ENCODE measurements at regions not wholly inside any gene's neighbourhood (a gene's known extent, or its start where the extent isn't known, plus 50 kb on each side); places are given as distances from the start of the nearest gene placed in this dataset.
"Not testable (repeated sequence)": the region's sequence is repeated elsewhere in the genome, so short reads cannot be mapped to it uniquely, and the experiment has no call there.

DNA sequence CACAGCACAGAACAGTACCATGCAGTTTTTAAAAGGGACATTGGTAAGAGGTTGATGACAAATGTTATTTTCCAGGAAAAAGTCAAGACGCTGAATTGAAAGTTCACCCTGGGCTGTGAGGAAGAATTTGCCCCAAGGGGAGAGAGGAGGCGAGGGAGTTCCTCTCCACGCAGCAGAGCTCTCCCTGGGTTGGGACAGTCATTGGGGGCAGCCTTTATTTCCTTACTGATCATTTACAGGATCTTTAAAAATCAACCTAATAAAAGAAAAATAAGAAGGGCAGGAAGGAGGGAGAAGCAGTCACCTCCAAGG is 49.9 kb upstream of the WNT7B start:
- DNase-seq = no peak

- DNase-seq = no peak
Measured at GRCh38 chr22:46027211-46028105, 50.5 kb upstream of the WNT7B start.

DNA sequence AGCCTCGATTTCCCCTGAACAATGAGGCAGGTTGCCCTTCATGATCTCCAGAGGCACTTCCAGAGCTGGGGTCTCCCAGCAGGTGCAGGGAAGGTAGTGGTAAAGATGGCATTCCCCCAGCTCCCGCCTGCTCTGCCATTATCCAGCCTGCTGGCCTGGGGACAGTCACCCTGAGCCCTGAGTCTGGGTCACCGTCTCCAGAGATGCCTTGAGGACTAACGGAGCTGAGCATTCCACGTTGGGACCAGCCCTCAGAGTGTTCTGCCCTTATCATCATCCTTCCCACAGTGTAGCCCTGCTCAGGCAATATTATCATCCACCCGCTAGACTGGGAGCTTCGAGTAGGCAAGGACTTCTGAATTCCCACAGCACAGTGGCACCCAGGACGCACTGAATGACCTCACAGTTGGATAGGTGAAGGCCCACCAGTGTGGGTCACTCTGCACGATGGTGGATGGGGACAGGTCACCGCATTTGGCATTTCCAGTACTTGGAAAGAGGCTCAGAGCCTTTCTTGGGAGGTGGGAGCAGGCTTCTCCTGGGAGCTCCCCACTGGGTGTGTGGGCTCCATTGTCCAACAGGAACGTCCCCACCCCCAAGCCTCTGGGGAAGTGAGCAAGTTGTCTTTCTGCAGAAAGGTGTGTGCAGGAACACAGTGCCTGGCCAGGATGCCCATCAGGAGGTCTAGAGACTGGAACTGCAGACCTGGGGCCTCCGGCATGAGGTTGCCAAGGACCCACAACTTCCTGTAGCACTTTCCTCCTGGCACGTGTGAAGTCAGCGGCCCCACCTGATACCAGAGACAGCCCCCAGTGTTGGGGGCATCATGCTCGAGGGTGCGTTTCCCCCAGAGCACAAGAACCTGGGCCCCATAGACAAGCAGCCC is 51.4 kb upstream of the WNT7B start:
- no peak for DNase-seq

GRCh38 chr22:46029036-46029435 is 52.1 kb upstream of the WNT7B start:
- no peak for DNase-seq

DNA sequence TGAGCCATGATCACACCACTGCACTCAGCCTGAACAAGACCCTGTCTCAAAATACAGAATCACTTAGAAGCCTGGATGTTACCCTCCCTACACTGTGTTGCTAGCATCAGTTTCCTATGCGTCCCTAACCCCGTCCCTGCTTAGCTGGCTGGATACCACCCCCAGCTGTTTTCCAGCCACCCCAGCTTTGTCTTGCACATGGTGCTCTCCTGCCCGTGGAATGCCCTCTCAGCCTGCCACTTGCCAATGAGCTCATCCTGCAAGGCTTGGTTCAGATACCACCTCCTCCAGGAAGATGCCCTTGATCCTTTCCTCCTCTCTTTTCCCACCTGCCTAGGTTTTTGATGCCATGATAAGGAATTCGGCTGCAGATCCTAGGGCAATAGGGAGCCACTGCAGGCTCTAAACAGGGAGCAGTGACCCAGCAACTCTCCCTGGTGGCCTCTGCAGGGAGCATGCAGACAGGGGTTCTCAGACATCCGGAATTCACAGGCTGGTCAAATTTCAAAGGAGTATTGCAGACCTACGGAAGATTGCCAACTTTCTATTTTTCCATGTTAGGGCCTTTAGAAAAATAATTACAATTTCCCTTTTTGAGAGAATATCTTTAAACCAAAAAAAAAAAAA is 52.7 kb upstream of the WNT7B start:
- DNase-seq = no peak

DNA sequence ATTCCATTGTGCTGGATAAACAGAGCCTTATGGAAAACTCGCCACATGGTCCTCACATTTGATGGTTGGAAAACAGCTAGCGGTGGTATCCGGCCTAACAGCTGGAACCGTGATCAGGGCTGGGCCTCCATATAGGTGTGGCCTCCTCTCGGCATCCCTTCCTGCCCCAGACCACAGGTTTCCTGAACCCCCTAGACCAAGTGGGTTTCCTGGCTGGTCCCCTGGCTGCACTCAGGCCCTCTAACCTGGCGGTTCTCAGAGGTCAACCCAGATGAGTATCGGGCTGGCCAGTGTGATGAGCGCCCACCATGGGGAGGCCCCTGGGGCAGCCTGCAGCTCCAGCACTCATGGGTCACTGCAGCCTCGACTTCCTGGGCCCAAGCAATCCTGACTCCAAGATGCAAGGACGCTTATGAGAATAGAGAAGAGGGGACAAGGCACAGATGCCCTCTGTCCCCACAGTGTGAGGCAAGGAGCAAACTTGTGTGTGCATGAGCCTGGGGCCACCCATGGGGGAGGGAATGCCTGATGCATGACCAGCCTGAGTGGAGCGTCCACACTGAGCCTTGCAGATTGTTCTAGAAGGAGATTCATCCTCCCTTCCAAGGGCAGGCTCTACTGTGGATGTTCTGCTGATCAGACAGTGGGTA is 53.4 kb upstream of the WNT7B start:
- no peak for DNase-seq

DNA sequence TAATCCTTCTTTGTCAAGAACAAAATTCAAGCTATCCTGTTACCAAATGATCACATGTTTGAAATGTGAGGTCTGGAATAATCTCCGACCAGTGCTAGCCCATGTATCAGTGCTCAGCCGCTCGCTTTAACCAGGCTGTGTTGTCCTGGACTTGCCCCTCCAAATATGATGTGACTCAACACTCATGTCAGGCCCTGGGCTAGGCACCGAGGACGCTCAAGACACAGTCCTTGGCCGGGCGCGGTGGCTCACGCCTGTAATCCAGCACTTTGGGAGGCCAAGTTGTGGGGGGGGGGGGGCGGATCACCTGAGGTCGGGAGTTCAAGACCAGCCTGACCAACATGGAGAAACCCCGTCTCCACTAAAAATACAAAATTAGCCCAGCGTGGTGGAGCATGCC is 54.1 kb upstream of the WNT7B start:
- no peak for DNase-seq

DNA sequence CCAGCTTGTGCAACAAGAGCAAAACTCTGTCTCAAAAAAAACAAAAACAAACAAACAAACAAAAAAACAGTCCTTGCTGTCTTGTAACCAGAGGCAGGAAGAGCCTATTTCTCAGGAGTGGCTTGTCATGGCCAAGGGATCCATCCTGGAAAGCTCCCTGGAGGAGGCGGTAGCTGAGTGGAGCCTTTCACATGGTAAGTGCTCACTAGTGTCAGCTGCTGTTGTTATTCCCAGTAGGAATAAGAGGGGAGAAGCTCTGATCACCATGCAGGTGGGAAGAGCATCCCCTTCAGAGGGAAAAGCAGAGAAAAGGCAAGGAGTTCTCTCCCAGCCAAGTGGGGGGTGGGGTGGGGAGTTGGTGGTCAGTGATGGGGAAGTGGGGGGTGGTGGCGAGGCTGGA is 54.6 kb upstream of the WNT7B start:
- no peak for DNase-seq

DNA sequence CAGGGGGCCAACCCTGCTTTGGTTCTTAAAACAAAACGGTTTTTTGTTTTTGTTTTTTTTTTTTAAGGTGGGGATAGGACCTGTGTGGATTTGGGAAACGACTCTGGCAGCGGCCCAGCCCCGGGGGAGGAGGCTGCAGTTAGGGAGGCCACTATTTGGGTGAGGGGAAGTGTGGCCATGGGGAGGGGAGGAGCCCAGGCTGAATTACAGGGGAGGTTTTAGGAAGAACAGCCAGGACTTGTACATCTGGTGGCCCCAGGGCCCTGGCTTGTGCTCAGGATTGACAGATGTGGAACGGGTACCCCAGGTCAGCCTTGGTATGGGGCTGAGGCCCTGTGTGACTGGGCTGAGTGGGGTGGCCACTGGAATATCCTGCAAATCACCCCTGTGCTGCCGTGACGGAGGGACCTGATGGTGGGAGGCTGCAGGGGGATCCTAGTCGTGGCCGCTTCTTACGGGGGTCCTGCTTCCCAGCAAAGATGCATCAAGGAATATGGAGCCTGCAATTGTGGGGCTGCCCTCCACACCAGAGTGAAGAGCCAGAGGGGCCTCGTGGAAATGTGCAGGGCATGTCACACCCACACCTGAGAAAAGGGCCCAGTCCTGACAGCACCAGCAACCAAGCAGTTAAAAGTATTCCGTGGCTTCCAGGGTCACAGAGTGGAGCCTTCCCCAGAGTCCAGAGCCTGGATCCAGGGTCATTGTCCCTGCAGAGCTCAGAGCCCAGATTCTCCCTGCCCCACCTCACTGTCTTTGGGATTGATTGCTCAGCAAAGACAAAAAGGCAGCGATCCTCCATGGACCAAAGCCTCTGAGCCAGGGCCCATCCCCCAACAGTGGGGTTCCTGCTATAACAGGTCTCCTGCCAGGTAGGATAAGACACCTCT is 55.2 kb upstream of the WNT7B start:
- no peak for DNase-seq

- DNase-seq = no peak
Measured at GRCh38 chr22:46033256-46034200, 56.6 kb upstream of the WNT7B start.

GRCh38 chr22:46034480-46034879 is 57.5 kb upstream of the WNT7B start:
- not testable (repeated sequence) for DNase-seq

DNA sequence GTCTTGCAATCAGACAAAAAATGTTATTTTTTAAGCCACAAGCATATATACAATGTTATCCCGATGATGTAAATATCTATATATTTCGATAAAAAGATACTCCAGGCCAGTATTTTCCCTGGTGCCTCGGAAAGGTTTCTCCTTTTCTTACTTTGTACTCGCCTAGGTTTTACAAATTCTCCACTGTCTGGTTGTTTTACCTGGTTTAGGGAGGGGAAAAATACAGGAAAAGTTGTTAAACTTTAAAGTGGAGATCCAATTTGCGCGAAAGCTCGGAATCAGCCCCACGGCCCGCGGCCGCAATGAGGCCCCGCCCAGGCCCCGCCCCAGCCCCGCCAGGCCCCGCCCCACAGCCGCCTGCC is 58.4 kb upstream of the WNT7B start:
- no peak for DNase-seq

- DNase-seq = peak; percentile 97
Measured at GRCh38 chr22:46035742-46036557, 59.0 kb upstream of the WNT7B start.

- DNase-seq = peak; percentile 67
Measured at GRCh38 chr22:46036558-46037408, 59.8 kb upstream of the WNT7B start.

GRCh38 chr22:46038174-46038487 is 61.2 kb upstream of the WNT7B start:
- DNase-seq = no peak

DNA sequence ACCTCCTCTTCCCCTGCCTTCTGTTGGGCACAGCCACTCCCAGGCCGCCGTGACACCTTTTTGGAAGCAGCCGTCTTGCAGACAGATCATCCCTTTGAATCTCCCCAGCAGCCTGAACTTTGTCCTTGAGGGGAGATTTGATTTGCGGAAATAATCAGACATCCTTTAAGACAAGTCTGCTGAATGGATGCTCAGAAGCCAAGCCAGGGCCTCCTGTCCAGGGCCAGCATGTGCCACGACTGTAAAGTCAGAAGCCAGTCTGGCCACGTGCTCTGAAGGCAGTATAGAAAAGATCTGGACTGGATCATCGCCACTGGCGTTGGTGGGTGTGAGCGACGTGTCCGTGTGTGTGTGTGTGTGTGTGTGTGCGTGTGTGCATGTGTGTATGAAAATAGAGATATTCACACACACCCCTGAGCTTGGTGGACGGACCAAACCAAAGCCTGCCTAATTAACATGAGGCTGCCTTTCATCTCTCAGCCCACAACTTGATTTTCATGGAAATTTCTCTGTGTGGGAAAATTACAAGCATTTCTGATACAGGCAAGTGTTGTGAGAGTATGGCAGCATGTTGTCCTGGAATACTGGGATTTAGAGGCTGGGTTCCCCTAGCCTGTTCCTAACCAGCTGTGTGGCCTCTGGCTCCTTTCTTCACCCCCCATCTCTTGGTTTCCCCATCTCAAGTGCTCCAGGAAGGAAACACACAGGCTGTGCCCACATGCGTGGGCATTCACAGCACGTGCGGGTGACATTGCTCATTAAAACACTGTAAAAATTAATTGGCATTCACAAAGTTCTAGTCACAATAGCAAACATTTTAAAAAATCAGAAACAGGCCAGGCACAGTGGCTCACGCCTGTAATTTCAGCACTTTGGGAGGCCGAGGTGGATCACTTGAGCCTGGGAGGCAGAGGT is 61.8 kb upstream of the WNT7B start:
- DNase-seq = no peak

DNA sequence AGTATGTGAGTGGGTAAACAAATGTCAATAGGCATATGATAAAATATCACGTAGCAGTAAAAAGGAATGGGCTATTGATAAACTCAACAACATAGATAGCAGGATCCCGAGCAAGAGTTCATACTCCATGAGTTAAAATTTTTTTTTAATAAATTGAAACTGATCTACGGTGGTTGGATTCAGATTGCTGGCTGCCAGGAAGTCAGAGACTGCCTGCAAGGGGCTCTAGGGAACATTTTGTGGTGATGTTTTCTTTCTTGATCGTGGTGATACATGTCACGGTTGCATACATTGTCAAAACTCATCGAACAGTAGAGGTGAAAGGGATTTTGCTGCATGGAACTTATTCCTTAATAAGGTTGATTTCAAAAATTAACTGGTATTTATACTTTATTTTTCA is 62.6 kb upstream of the WNT7B start:
- no peak for DNase-seq
